NOMO-1 treated with DMSO at 0.1 percent for 48 hours (cell line): ENCODE measurements at regions not wholly inside any gene's neighbourhood (a gene's known extent, or its start where the extent isn't known, plus 50 kb on each side); places are given as distances from the start of the nearest gene placed in this dataset.
A peak's percentile ranks its signal among the peaks of the same experiment; 100 is the strongest.

Experiments used
- DNase-seq: peaks from one replicate; lab custom pipeline; 2025; ENCODE audit not compliant: unreplicated experiment; lab: John Stamatoyannopoulos, UW

- DNase-seq, result no peak
Observed at GRCh38 chr1:90412563-90412962, 304.5 kb downstream of the BARHL2 start.

GRCh38 chr1:90411185-90411584, 305.9 kb downstream of the BARHL2 start:
- no peak for DNase-seq

- DNase-seq, result no peak
Observed at GRCh38 chr1:90407737-90408136, 309.4 kb downstream of the BARHL2 start.

GRCh38 chr1:90405726-90406125, 311.4 kb downstream of the BARHL2 start:
- no peak for DNase-seq

GRCh38 chr1:90402893-90403849, 313.9 kb downstream of the BARHL2 start:
- no peak for DNase-seq

- no peak for DNase-seq
Observed at GRCh38 chr1:90400131-90400530, 317.0 kb downstream of the BARHL2 start.

GRCh38 chr1:90396917-90397316, 320.2 kb downstream of the BARHL2 start:
- no peak for DNase-seq

GRCh38 chr1:90394247-90394646, 322.9 kb downstream of the BARHL2 start:
- DNase-seq, result peak; percentile 24

GRCh38 chr1:90393025-90393424, 324.1 kb downstream of the BARHL2 start:
- no peak for DNase-seq

GRCh38 chr1:90391126-90391525, 326.0 kb downstream of the BARHL2 start:
- no peak for DNase-seq

- DNase-seq, result no peak
Observed at GRCh38 chr1:90387805-90388204, 329.3 kb downstream of the BARHL2 start.

- no peak for DNase-seq
Observed at GRCh38 chr1:90386899-90387720, 330.0 kb downstream of the BARHL2 start.

- no peak for DNase-seq
Observed at GRCh38 chr1:90384193-90384592, 332.9 kb downstream of the BARHL2 start.

- DNase-seq, result no peak
Observed at GRCh38 chr1:90382161-90382560, 334.9 kb downstream of the BARHL2 start.

GRCh38 chr1:90381598-90381997, 335.5 kb downstream of the BARHL2 start:
- DNase-seq, result no peak

- no peak for DNase-seq
Observed at GRCh38 chr1:90371448-90371813, 345.7 kb downstream of the BARHL2 start.

GRCh38 chr1:90370686-90371447, 346.2 kb downstream of the BARHL2 start:
- no peak for DNase-seq

GRCh38 chr1:90362163-90362562, 354.9 kb downstream of the BARHL2 start:
- DNase-seq, result no peak

- DNase-seq, result no peak
Observed at GRCh38 chr1:90361026-90361425, 356.1 kb downstream of the BARHL2 start.

GRCh38 chr1:90359994-90360393, 357.1 kb downstream of the BARHL2 start:
- DNase-seq, result no peak

- no peak for DNase-seq
Observed at GRCh38 chr1:90358448-90358847, 358.7 kb downstream of the BARHL2 start.
